ENCODE measurements at regions not wholly inside any gene's neighbourhood (a gene's known extent, or its start where the extent isn't known, plus 50 kb on each side); places are given as distances from the start of the nearest gene placed in this dataset.

DNA sequence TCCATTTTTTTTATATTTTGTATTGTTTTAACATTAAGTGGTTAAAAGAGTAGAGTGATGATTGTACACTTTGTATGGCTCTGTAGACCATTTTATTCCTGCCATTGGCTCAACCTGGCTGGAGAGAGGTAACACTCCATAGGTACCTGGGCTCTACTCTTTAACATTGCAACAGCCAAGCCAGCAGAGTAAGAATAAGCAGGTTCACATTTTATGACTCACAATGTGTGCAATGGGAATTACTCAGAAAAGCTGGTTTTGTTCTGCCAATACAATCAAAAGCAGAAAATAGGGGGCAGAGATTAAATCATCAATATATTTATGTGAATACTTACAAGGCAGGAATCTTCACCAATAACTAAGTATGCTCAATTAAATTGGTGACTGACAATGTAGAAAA lies 1324.0 kb downstream of the AMY1C start:
- Histone ChIP-seq H4K91ac (ENCODE audit: low read depth, low read length, poor library complexity) (no peak overlapping the region), H2BK5ac (ENCODE audit: low read length) (no peak overlapping the region), H2AK5ac (ENCODE audit: low read depth, low read length) (no peak overlapping the region), H2BK12ac (ENCODE audit: low read length) (no peak overlapping the region), H3K9me3 (replicated peaks in 1 of 2; ENCODE audit: control insufficient read depth in 2 of 2, insufficient read depth in 1 of 2, low read depth in 1 of 2, low read length in 2 of 2) (no peaks in the 10 kb centered on the region), H2AFZ (ENCODE audit: low read length) (no peak overlapping the region), H3K4me3 (ENCODE audit: low read length in 2 of 2) (no peak overlapping the region), H3K36me3 (replicated peaks in 1 of 2; ENCODE audit: control insufficient read depth in 2 of 2, insufficient read depth in 2 of 2, low read length in 2 of 2) (no peaks in the 10 kb centered on the region), H3K9ac (ENCODE audit: low read depth, low read length, poor library complexity) (no peak overlapping the region), H2BK15ac (ENCODE audit: low read length) (no peak overlapping the region), H2BK120ac (ENCODE audit: low read depth, low read length) (no peak overlapping the region), H3K14ac (ENCODE audit: low read length) (no peak overlapping the region), H3K27ac (replicated peaks; ENCODE audit: low read length) (no peak overlapping the region), H3K27me3 (ENCODE audit: control insufficient read depth in 3 of 3, insufficient read depth in 3 of 3, low read depth in 1 of 3, low read length in 3 of 3) (no peaks in the 10 kb centered on the region), H3K18ac (ENCODE audit: low read length) (no peak overlapping the region), H3K4me1 (ENCODE audit: control insufficient read depth in 2 of 2, insufficient read depth in 1 of 2, low read depth in 1 of 2, low read length in 2 of 2) (no peaks in the 10 kb centered on the region), H4K8ac (ENCODE audit: low read depth, low read length) (no peak overlapping the region), H3K4ac (ENCODE audit: low read length) (no peak overlapping the region), H3K23ac (ENCODE audit: low read depth, low read length, poor library complexity) (no peak overlapping the region), H3K4me2 (ENCODE audit: insufficient read depth, low read length, poor library complexity, severe bottlenecking) (no peak overlapping the region), H3K79me1 (ENCODE audit: low read depth, low read length) (no peaks in the 10 kb centered on the region)
- DNase-seq (ENCODE audit: low spot score), result no peak

- H3K23ac ChIP-seq (ENCODE audit: low read depth, low read length, poor library complexity), result no peak overlapping the region
- no peaks in the 10 kb centered on the region for H3K79me1 ChIP-seq (ENCODE audit: low read depth, low read length)
- no peak for DNase-seq (ENCODE audit: low spot score)
- no CpG with 5 or more reads among the region's 4 CpGs for WGBS, 2 donors (ENCODE audit: extremely low coverage in 2 of 2, insufficient read length in 2 of 2, insufficient replicate concordance in 1 of 2)
- no peaks in the 10 kb centered on the region for H3K4me1 ChIP-seq (ENCODE audit: control insufficient read depth in 2 of 2, insufficient read depth in 1 of 2, low read depth in 1 of 2, low read length in 2 of 2)
- no peak overlapping the region for H2BK5ac ChIP-seq (ENCODE audit: low read length)
- H3K9me3 ChIP-seq (replicated peaks in 1 of 2; ENCODE audit: control insufficient read depth in 2 of 2, insufficient read depth in 1 of 2, low read depth in 1 of 2, low read length in 2 of 2), result no peaks in the 10 kb centered on the region
- H3K14ac ChIP-seq (ENCODE audit: low read length), result no peak overlapping the region
- no peak overlapping the region for H2BK12ac ChIP-seq (ENCODE audit: low read length)
- H3K9ac ChIP-seq (ENCODE audit: low read depth, low read length, poor library complexity), result no peak overlapping the region
- H3K4me3 ChIP-seq (ENCODE audit: low read length in 2 of 2), result no peak overlapping the region
- no peak overlapping the region for H2AFZ ChIP-seq (ENCODE audit: low read length)
- H2BK15ac ChIP-seq (ENCODE audit: low read length), result no peak overlapping the region
- H4K8ac ChIP-seq (ENCODE audit: low read depth, low read length), result no peak overlapping the region
- H3K36me3 ChIP-seq (replicated peaks in 1 of 2; ENCODE audit: control insufficient read depth in 2 of 2, insufficient read depth in 2 of 2, low read length in 2 of 2), result no peaks in the 10 kb centered on the region
- no peak overlapping the region for H3K18ac ChIP-seq (ENCODE audit: low read length)
- H3K4ac ChIP-seq (ENCODE audit: low read length), result no peak overlapping the region
- no peak overlapping the region for H2BK120ac ChIP-seq (ENCODE audit: low read depth, low read length)
- H4K91ac ChIP-seq (ENCODE audit: low read depth, low read length, poor library complexity), result no peak overlapping the region
- no peaks in the 10 kb centered on the region for H3K27me3 ChIP-seq (ENCODE audit: control insufficient read depth in 3 of 3, insufficient read depth in 3 of 3, low read depth in 1 of 3, low read length in 3 of 3)
- no peak overlapping the region for H3K27ac ChIP-seq (replicated peaks; ENCODE audit: low read length)
- H2AK5ac ChIP-seq (ENCODE audit: low read depth, low read length), result no peak overlapping the region
- no peak overlapping the region for H3K4me2 ChIP-seq (ENCODE audit: insufficient read depth, low read length, poor library complexity, severe bottlenecking)
These were observed 1333.9 kb downstream of the AMY1C start for GRCh38 chr1:105083611-105084010.

GRCh38 chr1:105087506-105087905 lies 1337.8 kb downstream of the AMY1C start:
- Histone ChIP-seq H3K9me3 (replicated peaks in 1 of 2; ENCODE audit: control insufficient read depth in 2 of 2, insufficient read depth in 1 of 2, low read depth in 1 of 2, low read length in 2 of 2) (no peaks in the 10 kb centered on the region), H3K9ac (ENCODE audit: low read depth, low read length, poor library complexity) (no peak overlapping the region)
- WGBS, 2 donors (ENCODE audit: extremely low coverage in 2 of 2, insufficient read length in 2 of 2, insufficient replicate concordance in 1 of 2), result no CpG with 5 or more reads among the region's 7 CpGs

GRCh38 chr1:105088166-105088565 lies 1338.5 kb downstream of the AMY1C start:
- Histone ChIP-seq H3K23ac (ENCODE audit: low read depth, low read length, poor library complexity) (no peak overlapping the region), H4K91ac (ENCODE audit: low read depth, low read length, poor library complexity) (no peak overlapping the region), H2AK5ac (ENCODE audit: low read depth, low read length) (no peak overlapping the region), H4K8ac (ENCODE audit: low read depth, low read length) (no peak overlapping the region), H3K79me1 (ENCODE audit: low read depth, low read length) (no peaks in the 10 kb centered on the region), H2BK12ac (ENCODE audit: low read length) (no peak overlapping the region), H3K9me3 (replicated peaks in 1 of 2; ENCODE audit: control insufficient read depth in 2 of 2, insufficient read depth in 1 of 2, low read depth in 1 of 2, low read length in 2 of 2) (no peaks in the 10 kb centered on the region), H3K36me3 (replicated peaks in 1 of 2; ENCODE audit: control insufficient read depth in 2 of 2, insufficient read depth in 2 of 2, low read length in 2 of 2) (no peaks in the 10 kb centered on the region), H3K27ac (replicated peaks; ENCODE audit: low read length) (no peak overlapping the region), H2BK15ac (ENCODE audit: low read length) (no peak overlapping the region), H3K27me3 (ENCODE audit: control insufficient read depth in 3 of 3, insufficient read depth in 3 of 3, low read depth in 1 of 3, low read length in 3 of 3) (no peaks in the 10 kb centered on the region), H3K9ac (ENCODE audit: low read depth, low read length, poor library complexity) (no peak overlapping the region), H3K4ac (ENCODE audit: low read length) (no peak overlapping the region), H3K14ac (ENCODE audit: low read length) (no peak overlapping the region), H2BK120ac (ENCODE audit: low read depth, low read length) (no peak overlapping the region), H3K4me2 (ENCODE audit: insufficient read depth, low read length, poor library complexity, severe bottlenecking) (no peak overlapping the region), H2AFZ (ENCODE audit: low read length) (no peak overlapping the region), H3K18ac (ENCODE audit: low read length) (no peak overlapping the region), H3K4me1 (ENCODE audit: control insufficient read depth in 2 of 2, insufficient read depth in 1 of 2, low read depth in 1 of 2, low read length in 2 of 2) (no peaks in the 10 kb centered on the region), H2BK5ac (ENCODE audit: low read length) (no peak overlapping the region), H3K4me3 (ENCODE audit: low read length in 2 of 2) (no peak overlapping the region)
- no peak for DNase-seq (ENCODE audit: low spot score)
- WGBS, 2 donors (ENCODE audit: extremely low coverage in 2 of 2, insufficient read length in 2 of 2, insufficient replicate concordance in 1 of 2), result no CpG with 5 or more reads among the region's 1 CpG

More at GRCh38 chr1:105087506-105087905, 1337.8 kb downstream of the AMY1C start:
- no peaks in the 10 kb centered on the region for H3K36me3 ChIP-seq (replicated peaks in 1 of 2; ENCODE audit: control insufficient read depth in 2 of 2, insufficient read depth in 2 of 2, low read length in 2 of 2)
- H2BK5ac ChIP-seq (ENCODE audit: low read length), result no peak overlapping the region
- no peaks in the 10 kb centered on the region for H3K4me1 ChIP-seq (ENCODE audit: control insufficient read depth in 2 of 2, insufficient read depth in 1 of 2, low read depth in 1 of 2, low read length in 2 of 2)
- no peak overlapping the region for H3K14ac ChIP-seq (ENCODE audit: low read length)
- no peak overlapping the region for H3K4me3 ChIP-seq (ENCODE audit: low read length in 2 of 2)
- no peak overlapping the region for H2AFZ ChIP-seq (ENCODE audit: low read length)
- no peak overlapping the region for H4K8ac ChIP-seq (ENCODE audit: low read depth, low read length)
- H3K27ac ChIP-seq (replicated peaks; ENCODE audit: low read length), result no peak overlapping the region
- H3K18ac ChIP-seq (ENCODE audit: low read length), result no peak overlapping the region
- no peaks in the 10 kb centered on the region for H3K79me1 ChIP-seq (ENCODE audit: low read depth, low read length)
- H3K4ac ChIP-seq (ENCODE audit: low read length), result no peak overlapping the region
- no peak overlapping the region for H2BK12ac ChIP-seq (ENCODE audit: low read length)
- H3K23ac ChIP-seq (ENCODE audit: low read depth, low read length, poor library complexity), result no peak overlapping the region
- H3K4me2 ChIP-seq (ENCODE audit: insufficient read depth, low read length, poor library complexity, severe bottlenecking), result no peak overlapping the region
- no peaks in the 10 kb centered on the region for H3K27me3 ChIP-seq (ENCODE audit: control insufficient read depth in 3 of 3, insufficient read depth in 3 of 3, low read depth in 1 of 3, low read length in 3 of 3)
- H2BK15ac ChIP-seq (ENCODE audit: low read length), result no peak overlapping the region
- no peak overlapping the region for H2AK5ac ChIP-seq (ENCODE audit: low read depth, low read length)
- DNase-seq (ENCODE audit: low spot score), result no peak
- H2BK120ac ChIP-seq (ENCODE audit: low read depth, low read length), result no peak overlapping the region
- H4K91ac ChIP-seq (ENCODE audit: low read depth, low read length, poor library complexity), result no peak overlapping the region
